ENCODE measurements at regions not wholly inside any gene's neighbourhood (a gene's known extent, or its start where the extent isn't known, plus 50 kb on each side); places are given as distances from the start of the nearest gene placed in this dataset.

DNA sequence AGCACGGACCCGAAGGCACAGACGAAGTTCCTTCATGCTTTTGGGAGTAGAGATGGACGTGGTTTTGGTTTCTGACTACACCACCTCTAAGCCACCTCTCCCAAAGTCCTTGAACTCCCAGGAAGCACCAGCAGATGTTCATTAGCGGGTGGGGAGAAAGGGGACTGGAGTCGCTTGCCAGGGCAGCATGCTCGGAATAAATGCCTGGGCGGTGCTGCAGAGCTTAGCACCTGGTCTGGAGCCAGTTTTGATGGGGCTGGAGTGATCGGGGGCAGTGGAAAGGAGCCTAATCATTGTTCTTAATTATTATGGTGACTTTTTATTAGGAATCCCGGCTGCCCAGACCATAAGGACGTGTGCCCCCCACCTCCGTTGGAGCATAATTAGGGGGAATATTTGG is 220.8 kb downstream of the TFCP2L1 start:
- Mint-ChIP-seq H3K9me3 (ENCODE audit: unreplicated experiment) (no peaks in the 10 kb centered on the region), H3K36me3 (ENCODE audit: insufficient read depth, unreplicated experiment) (no peaks in the 10 kb centered on the region), H3K27me3 (ENCODE audit: insufficient read depth, unreplicated experiment) (peaks cover 7% of the 10 kb centered on the region), H3K4me3 (ENCODE audit: unreplicated experiment) (no peak overlapping the region), H3K4me1 (ENCODE audit: low read depth, unreplicated experiment) (no peaks in the 10 kb centered on the region), H3K27ac (ENCODE audit: unreplicated experiment) (no peak overlapping the region)
- H3K4me3 ChIP-seq (ENCODE audit: low read depth, low read length) = no peak overlapping the region
- POLR2A ChIA-PET = no interaction called here
- no peak for DNase-seq
- intact Hi-C loops (cut with micrococcal nuclease; ENCODE audit: unreplicated experiment) = no loop called here
- CTCF ChIA-PET = no interaction called here
- no peaks in the 10 kb centered on the region for H3K4me1 ChIP-seq
- no peaks in the 10 kb centered on the region for H3K36me3 ChIP-seq (ENCODE audit: control insufficient read depth, insufficient read depth, low read length)
- H3K9me3 ChIP-seq = no peaks in the 10 kb centered on the region
- no TSS peak for BruUV-seq (replicated peaks)
- no peaks in the 10 kb centered on the region for H3K27me3 ChIP-seq (replicated peaks; ENCODE audit: control insufficient read depth, insufficient read depth, low read length)
- TF ChIP-seq, protein P1, sequence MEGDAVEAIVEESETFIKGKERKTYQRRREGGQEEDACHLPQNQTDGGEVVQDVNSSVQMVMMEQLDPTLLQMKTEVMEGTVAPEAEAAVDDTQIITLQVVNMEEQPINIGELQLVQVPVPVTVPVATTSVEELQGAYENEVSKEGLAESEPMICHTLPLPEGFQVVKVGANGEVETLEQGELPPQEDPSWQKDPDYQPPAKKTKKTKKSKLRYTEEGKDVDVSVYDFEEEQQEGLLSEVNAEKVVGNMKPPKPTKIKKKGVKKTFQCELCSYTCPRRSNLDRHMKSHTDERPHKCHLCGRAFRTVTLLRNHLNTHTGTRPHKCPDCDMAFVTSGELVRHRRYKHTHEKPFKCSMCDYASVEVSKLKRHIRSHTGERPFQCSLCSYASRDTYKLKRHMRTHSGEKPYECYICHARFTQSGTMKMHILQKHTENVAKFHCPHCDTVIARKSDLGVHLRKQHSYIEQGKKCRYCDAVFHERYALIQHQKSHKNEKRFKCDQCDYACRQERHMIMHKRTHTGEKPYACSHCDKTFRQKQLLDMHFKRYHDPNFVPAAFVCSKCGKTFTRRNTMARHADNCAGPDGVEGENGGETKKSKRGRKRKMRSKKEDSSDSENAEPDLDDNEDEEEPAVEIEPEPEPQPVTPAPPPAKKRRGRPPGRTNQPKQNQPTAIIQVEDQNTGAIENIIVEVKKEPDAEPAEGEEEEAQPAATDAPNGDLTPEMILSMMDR (IDR thresholded peaks at IDR 0.05; ENCODE audit: insufficient read depth in 1 of 2, low read depth in 1 of 2, low read length in 1 of 2, severe bottlenecking in 1 of 2, unreplicated experiment in 1 of 2) = no peak

DNA sequence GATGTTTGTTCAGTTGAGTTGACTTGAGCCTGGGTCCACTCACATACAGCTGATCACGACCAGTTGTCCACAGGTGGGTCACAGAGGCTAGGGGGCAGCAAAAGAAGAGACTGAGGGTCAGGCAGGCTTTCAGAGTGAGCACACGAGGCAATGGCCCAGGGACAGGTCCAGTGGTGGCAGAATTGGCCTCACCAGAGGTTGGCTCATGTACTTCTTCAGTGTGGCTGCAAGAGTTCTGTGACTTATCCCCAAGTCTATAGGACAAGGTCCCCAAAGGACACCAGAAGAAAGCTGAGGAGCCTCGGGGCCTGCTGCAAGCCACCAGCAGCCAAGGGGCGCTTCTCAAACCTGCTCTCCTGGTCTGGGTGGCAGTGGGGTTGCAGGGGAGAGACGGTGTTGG is 219.8 kb downstream of the TFCP2L1 start:
- no peak overlapping the region for H3K4me3 ChIP-seq (ENCODE audit: low read depth, low read length)
- no peaks in the 10 kb centered on the region for H3K9me3 ChIP-seq
- DNase-seq = no peak
- no peaks in the 10 kb centered on the region for H3K36me3 ChIP-seq (ENCODE audit: control insufficient read depth, insufficient read depth, low read length)
- no peaks in the 10 kb centered on the region for H3K4me1 ChIP-seq
- CTCF ChIA-PET = no interaction called here
- H3K27me3 Mint-ChIP-seq (ENCODE audit: insufficient read depth, unreplicated experiment) = peaks cover 7% of the 10 kb centered on the region
- no peaks in the 10 kb centered on the region for H3K9me3 Mint-ChIP-seq (ENCODE audit: unreplicated experiment)
- intact Hi-C loops (cut with micrococcal nuclease; ENCODE audit: unreplicated experiment) = no loop called here
- TF ChIP-seq, protein P1 (IDR thresholded peaks at IDR 0.05; ENCODE audit: insufficient read depth in 1 of 2, low read depth in 1 of 2, low read length in 1 of 2, severe bottlenecking in 1 of 2, unreplicated experiment in 1 of 2) = no peak
- H3K27me3 ChIP-seq (replicated peaks; ENCODE audit: control insufficient read depth, insufficient read depth, low read length) = no peaks in the 10 kb centered on the region
- no peaks in the 10 kb centered on the region for H3K36me3 Mint-ChIP-seq (ENCODE audit: insufficient read depth, unreplicated experiment)
- H3K27ac Mint-ChIP-seq (ENCODE audit: unreplicated experiment) = no peak overlapping the region
- BruUV-seq (replicated peaks) = no TSS peak
- no peak overlapping the region for H3K4me3 Mint-ChIP-seq (ENCODE audit: unreplicated experiment)
- POLR2A ChIA-PET = interaction anchor here (0.6 kb wide), 1 partner anchor 312 kb away, joined by 7 read pairs; no protein-coding TSS in a partner anchor
- H3K4me1 Mint-ChIP-seq (ENCODE audit: low read depth, unreplicated experiment) = no peaks in the 10 kb centered on the region

DNA sequence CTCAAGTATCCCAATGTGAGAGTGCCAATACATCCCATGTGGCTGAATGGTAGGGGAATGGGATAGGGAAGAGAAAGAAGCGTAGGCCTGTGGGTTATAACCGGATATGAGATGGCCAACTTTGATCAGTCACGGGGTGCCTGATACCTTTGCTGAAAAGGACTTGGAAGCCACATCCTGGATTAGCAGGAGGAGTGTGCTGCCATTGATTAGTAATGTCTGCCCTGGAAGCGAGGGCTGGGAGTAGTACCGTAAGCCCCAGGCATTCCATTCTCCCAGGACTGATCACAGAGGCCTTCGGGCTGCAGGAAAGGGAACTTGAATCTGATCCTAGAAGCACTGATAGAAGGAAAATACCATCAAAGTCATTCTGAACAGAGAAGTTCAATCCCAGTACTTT is 218.5 kb downstream of the TFCP2L1 start:
- no peaks in the 10 kb centered on the region for H3K9me3 Mint-ChIP-seq (ENCODE audit: unreplicated experiment)
- no peaks in the 10 kb centered on the region for H3K9me3 ChIP-seq
- H3K36me3 Mint-ChIP-seq (ENCODE audit: insufficient read depth, unreplicated experiment) = no peaks in the 10 kb centered on the region
- H3K27me3 Mint-ChIP-seq (ENCODE audit: insufficient read depth, unreplicated experiment) = peaks cover 3% of the 10 kb centered on the region
- H3K27me3 ChIP-seq (replicated peaks; ENCODE audit: control insufficient read depth, insufficient read depth, low read length) = no peaks in the 10 kb centered on the region
- no peak overlapping the region for H3K4me3 ChIP-seq (ENCODE audit: low read depth, low read length)
- H3K4me3 Mint-ChIP-seq (ENCODE audit: unreplicated experiment) = no peak overlapping the region
- no TSS peak for BruUV-seq (replicated peaks)
- peak in 1 of 2 experiments; percentile 15 for DNase-seq
- no peaks in the 10 kb centered on the region for H3K36me3 ChIP-seq (ENCODE audit: control insufficient read depth, insufficient read depth, low read length)
- ChIA-PET POLR2A (no interaction called here), CTCF (no interaction called here)
- no peaks in the 10 kb centered on the region for H3K4me1 Mint-ChIP-seq (ENCODE audit: low read depth, unreplicated experiment)
- intact Hi-C loops (cut with micrococcal nuclease; ENCODE audit: unreplicated experiment) = no loop called here
- TF ChIP-seq, protein P1 (IDR thresholded peaks at IDR 0.05; ENCODE audit: insufficient read depth in 1 of 2, low read depth in 1 of 2, low read length in 1 of 2, severe bottlenecking in 1 of 2, unreplicated experiment in 1 of 2) = no peak
- no peaks in the 10 kb centered on the region for H3K4me1 ChIP-seq
- no peak overlapping the region for H3K27ac Mint-ChIP-seq (ENCODE audit: unreplicated experiment)

Data from Caco-2 (cell line).